GM10248 (cell line): ENCODE measurements at regions not wholly inside any gene's neighbourhood (a gene's known extent, or its start where the extent isn't known, plus 50 kb on each side); places are given as distances from the start of the nearest gene placed in this dataset.

ENCODE experiments used
- CTCF ChIA-PET: fragments of 300-600 bp; sonication (Branson Sonifier 250); formaldehyde crosslinking; extraction: SDS; loops from one replicate; lab custom pipeline; 2021; ENCODE audit warnings: antibody characterized with exemption; lab: Yijun Ruan, JAX
- POLR2A ChIA-PET: fragments of 350-650 bp; sonication (Branson Sonifier 250); formaldehyde crosslinking; extraction: SDS; loops from one replicate; lab custom pipeline; 2020; ENCODE audit warnings: antibody characterized with exemption; lab: Yijun Ruan, JAX
- DNase-seq: peaks from one replicate; pipeline ENCODE4 v3.0.0; 2012; ENCODE audit errors: extremely low spot score
- CTCF ChIP-seq: IDR thresholded peaks from 2 replicates; pipeline ENCODE4 v1.5.1; 2012; ENCODE audit warnings: mild to moderate bottlenecking, low read depth; ENCODE audit errors: extremely low read depth, missing control alignments, control extremely low read depth

- CTCF ChIA-PET: no interaction called here
- DNase-seq: no peak
- TF ChIP-seq CTCF: no peak
- POLR2A ChIA-PET: no interaction called here
These were observed 223.9 kb upstream of the RXFP2 start for GRCh38 chr13:31515427-31515826.

- TF ChIP-seq CTCF: no peak
- no peak for DNase-seq
- ChIA-PET CTCF (no interaction called here), POLR2A (no interaction called here)
These were observed 221.7 kb upstream of the RXFP2 start for GRCh38 chr13:31517599-31517998.

- no peak for DNase-seq
- ChIA-PET POLR2A (no interaction called here), CTCF (interaction anchor here (0.8 to 1.3 kb wide), 2 partner anchors 8 to 11 kb away, joined by 3 to 5 read pairs; no protein-coding TSS in a partner anchor)
- no peak for TF ChIP-seq CTCF
These were observed 220.7 kb upstream of the RXFP2 start for GRCh38 chr13:31518645-31519044.

GRCh38 chr13:31521435-31521834 lies 217.9 kb upstream of the RXFP2 start:
- TF ChIP-seq CTCF: no peak
- ChIA-PET CTCF (interaction anchor here (1.5 kb wide), 1 partner anchor 90 kb away, joined by 4 read pairs; no protein-coding TSS in a partner anchor), POLR2A (no interaction called here)
- no peak for DNase-seq

GRCh38 chr13:31522396-31522795 lies 216.9 kb upstream of the RXFP2 start:
- no peak for TF ChIP-seq CTCF
- ChIA-PET CTCF (interaction anchor here (1.5 kb wide), 1 partner anchor 91 kb away, joined by 4 read pairs; no protein-coding TSS in a partner anchor), POLR2A (no interaction called here)
- DNase-seq: no peak

- DNase-seq: no peak
- ChIA-PET CTCF (no interaction called here), POLR2A (no interaction called here)
- TF ChIP-seq CTCF: no peak
These were observed 211.2 kb upstream of the RXFP2 start for GRCh38 chr13:31528176-31528575.
